ENCODE measurements at regions not wholly inside any gene's neighbourhood (a gene's known extent, or its start where the extent isn't known, plus 50 kb on each side); places are given as distances from the start of the nearest gene placed in this dataset.

DNA sequence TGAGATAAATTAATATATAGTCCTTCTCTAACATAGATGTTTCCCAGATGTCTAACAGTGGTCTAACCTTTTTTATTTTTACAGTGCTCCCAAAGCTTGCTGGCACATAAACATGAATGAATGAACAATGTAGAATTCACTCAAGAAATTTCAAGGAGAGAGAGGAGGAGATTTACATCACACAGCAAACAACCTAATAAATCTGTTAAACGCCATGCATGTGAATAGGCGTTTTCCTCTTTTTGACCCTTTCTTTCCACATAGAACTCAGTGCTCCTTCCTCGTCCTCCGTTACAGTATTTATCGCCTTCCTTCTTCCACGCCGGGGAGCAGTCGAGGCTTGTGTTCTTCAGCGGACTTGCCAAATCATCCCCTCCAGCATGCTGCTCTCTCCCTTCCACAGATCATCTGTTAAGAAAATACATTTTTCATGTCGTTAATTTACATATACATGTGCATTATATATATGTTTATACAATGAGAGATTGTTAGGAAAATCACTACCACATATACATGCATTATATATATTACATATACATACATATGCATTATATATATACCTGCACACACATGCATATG, 93.0 kb downstream of the SLC35B3 start (continued):
- TF ChIP-seq HCFC1 (IDR thresholded peaks at IDR 0.05; ENCODE audit: low read length) (no peak), SMAD1 (IDR thresholded peaks at IDR 0.05; ENCODE audit: low read depth, partially characterized antibody) (no peak), NKRF (conservative IDR thresholded peaks at IDR 0.05) (no peak), ZBTB11 (CRISPR knock-in tag; IDR thresholded peaks at IDR 0.05) (no peak), STAT1 (conservative IDR thresholded peaks at IDR 0.05) (no peak)

GRCh38 chr6:8337147-8337546, 98.2 kb downstream of the SLC35B3 start:
- Histone ChIP-seq H3K4me2 (ENCODE audit: control insufficient read depth, insufficient read depth) (no peak overlapping the region), H3K9me3 (replicated peaks; ENCODE audit: control insufficient read depth, insufficient read depth, low read length) (no peaks in the 10 kb centered on the region), H3K36me3 (ENCODE audit: control insufficient read depth in 2 of 2, insufficient read depth in 2 of 2, low read length in 1 of 2) (no peaks in the 10 kb centered on the region), H3K4me3 (no peak overlapping the region), H4K20me1 (ENCODE audit: control insufficient read depth, insufficient read depth) (no peaks in the 10 kb centered on the region), H3K4me1 (ENCODE audit: control insufficient read depth, insufficient read depth, low read length) (no peaks in the 10 kb centered on the region), H2AFZ (ENCODE audit: control insufficient read depth, low read depth, low read length) (no peak overlapping the region), H3K27me3 (replicated peaks in 1 of 2; ENCODE audit: control insufficient read depth in 2 of 2, insufficient read depth in 2 of 2, low read length in 1 of 2) (no peaks in the 10 kb centered on the region), H3K27ac (ENCODE audit: control insufficient read depth, insufficient read depth) (no peak overlapping the region), H3K9ac (ENCODE audit: control insufficient read depth, insufficient read depth, low read length) (no peak overlapping the region), H3K79me2 (ENCODE audit: control insufficient read depth, insufficient read depth, low read length) (no peaks in the 10 kb centered on the region)
- in situ Hi-C loops (cut with MboI) (no loop called here), intact Hi-C loops (cut with micrococcal nuclease; ENCODE audit: unreplicated experiment) (no loop called here)
- no TSS peak for BruUV-seq (replicated peaks)
- no peak for FAIRE-seq
- RAD21 ChIA-PET (ENCODE audit: unreplicated experiment), result no interaction called here
- CTCF ChIA-PET, result interaction anchor here (0.6 kb wide), 1 partner anchor 12 kb away, joined by 3 read pairs; no protein-coding TSS in a partner anchor
- ATAC-seq, result peak; percentile 63
- WGBS (ENCODE audit: insufficient coverage, insufficient replicate concordance, low lambda C conversion rate, missing lambda C conversion rate), result 12% methylated on average over 4 of the region's 4 CpGs
- no peak for DNase-seq (ENCODE audit: low read depth, low spot score)
- SMC1A ChIA-PET (ENCODE audit: uncharacterized antibody, unreplicated experiment), result no interaction called here
- POLR2A ChIA-PET, result no interaction called here
- TF ChIP-seq KDM1A (IDR thresholded peaks at IDR 0.05; ENCODE audit: borderline replicate concordance) (no peak), RAD51 (IDR thresholded peaks at IDR 0.05) (no peak), MXI1 (IDR thresholded peaks at IDR 0.05; ENCODE audit: low read depth, low read length) (no peak), JUND (IDR thresholded peaks at IDR 0.05; ENCODE audit: low read depth, low read length) (no peak), BCL11A (IDR thresholded peaks at IDR 0.05; ENCODE audit: low read depth, low read length) (no peak), CEBPB (IDR thresholded peaks at IDR 0.05; ENCODE audit: borderline replicate concordance in 1 of 2, low read depth in 2 of 2, low read length in 2 of 2) (no peak), ZNF622 (IDR thresholded peaks at IDR 0.05) (no peak), ATF3 (IDR thresholded peaks at IDR 0.05; ENCODE audit: borderline replicate concordance, extremely low read depth, low read depth, low read length) (no peak), NFYB (IDR thresholded peaks at IDR 0.05; ENCODE audit: insufficient read depth, low read depth, low read length) (no peak), CTCF (IDR thresholded peaks at IDR 0.05 in 2 of 3, conservative IDR thresholded peaks at IDR 0.05 in 1 of 3; ENCODE audit: control insufficient read depth in 2 of 3, extremely low read depth in 1 of 3, insufficient read depth in 1 of 3, low read depth in 3 of 3, low read length in 3 of 3) (no peak), RCOR1 (conservative IDR thresholded peaks at IDR 0.05; ENCODE audit: low read depth, low read length) (no peak)
